Spleen (tissue), 11 donors: ENCODE measurements at regions not wholly inside any gene's neighbourhood (a gene's known extent, or its start where the extent isn't known, plus 50 kb on each side); places are given as distances from the start of the nearest gene placed in this dataset.

Experiments used
- DNase-seq: peaks from one replicate; pipeline ENCODE4 v3.0.0-alpha.2; 2020
- H3K27ac ChIP-seq, 8 donors: fragments of 200-600 bp; sonication (generic) in 7 of 8; 1 replicate in 4 of 8; 2 replicates in 4 of 8; pipeline versions ENCODE4 v1.5.0 to v1.8.0; 2016 to 2021; ENCODE audit warnings: inconsistent platforms in 4 of 8, mild to moderate bottlenecking in 4 of 8, moderate library complexity in 1 of 8
- H3K27me3 ChIP-seq, 7 donors: fragments of 200-600 bp; sonication (generic) in 6 of 7; replicated peaks in 1 of 7; 1 replicate in 4 of 7; 2 replicates in 3 of 7; pipeline versions ENCODE4 v1.5.0 to v1.8.0; 2016 to 2021; ENCODE audit warnings: inconsistent platforms in 3 of 7, mild to moderate bottlenecking in 1 of 7
- H3K36me3 ChIP-seq, 6 donors: fragments of 200-600 bp; sonication (generic) in 5 of 6; 1 replicate in 4 of 6; 2 replicates in 2 of 6; pipeline versions ENCODE4 v1.5.0 to v1.8.0; 2016 to 2021; ENCODE audit warnings: inconsistent platforms in 2 of 6
- H3K4me1 ChIP-seq, 6 donors: fragments of 200-600 bp; sonication (generic) in 5 of 6; 1 replicate in 3 of 6; 2 replicates in 3 of 6; pipeline versions ENCODE4 v1.5.0 to v1.8.0; 2016 to 2021; ENCODE audit warnings: inconsistent platforms in 3 of 6
- H3K4me3 ChIP-seq, 8 donors: fragments of 200-600 bp; sonication (generic) in 7 of 8; 1 replicate in 4 of 8; 2 replicates in 4 of 8; pipeline versions ENCODE4 v1.5.0 to v1.8.0; 2016 to 2021; ENCODE audit warnings: inconsistent platforms in 4 of 8, mild to moderate bottlenecking in 4 of 8, moderate library complexity in 2 of 8
- H3K9me3 ChIP-seq, 8 donors: fragments of 200-600 bp; sonication (generic) in 7 of 8; 1 replicate in 4 of 8; 2 replicates in 4 of 8; pipeline versions ENCODE4 v1.5.0 to v1.8.0; 2016 to 2021; ENCODE audit warnings: inconsistent platforms in 4 of 8
- POLR2A ChIP-seq, 3 donors: fragments of 450-650 bp; IDR thresholded peaks; one replicate each; pipeline ENCODE4 v1.5.1; 2017; ENCODE audit warnings: antibody characterized with exemption in 3 of 3, mild to moderate bottlenecking in 1 of 3
- POLR2AphosphoS5 ChIP-seq, 3 donors: sonication (generic); formaldehyde crosslinking; IDR thresholded peaks; one replicate each; pipeline ENCODE4 v1.5.1; 2017; ENCODE audit warnings: antibody characterized with exemption in 3 of 3
- WGBS, 5 donors: extraction: QIAGEN DNeasy Blood & Tissue Kit in 3 of 5; methylation state at CpG; one replicate each; pipeline versions ENCODE4 v1.1.5 to v1.1.7; 2013 to 2018; 5-methylcytosine and 5-hydroxymethylcytosine counted together
- intact Hi-C: fragments of 100-400 bp; cut with DNase I; formaldehyde crosslinking; loops from one replicate; pipeline ENCODE4 v1.15.0; 2023; ENCODE audit warnings: low total_unique reads
- TF ChIP-seq, protein P1 (sequence below), 11 experiments: fragments of 200-600 bp in 7 of 11; fragments of 450-650 bp in 4 of 11; sonication (generic) in 4 of 11; IDR thresholded peaks in 8 of 11; conservative IDR thresholded peaks in 3 of 11; 1 replicate in 7 of 11; 2 replicates in 4 of 11; pipeline versions ENCODE4 v1.4.0 to v1.8.0; 2016 to 2021; ENCODE audit warnings: antibody characterized with exemption in 11 of 11, inconsistent platforms in 4 of 11, mild to moderate bottlenecking in 1 of 11
- donor health status: healthy with polysubstance abuse.
- donor health status: DM: no; HTN: no; CAD: no; lungs with moderate emphysema.
- donor health status: DM: no; HTN: no; CAD: no.
- donor health status: Bipolar disorder and iron deficiency.
- donor health status: healthy.
- donor health status: DM: no; HTN: no; CAD: no.
- donor health status: DM: yes; HTN: yes; CAD: no.

DNA sequence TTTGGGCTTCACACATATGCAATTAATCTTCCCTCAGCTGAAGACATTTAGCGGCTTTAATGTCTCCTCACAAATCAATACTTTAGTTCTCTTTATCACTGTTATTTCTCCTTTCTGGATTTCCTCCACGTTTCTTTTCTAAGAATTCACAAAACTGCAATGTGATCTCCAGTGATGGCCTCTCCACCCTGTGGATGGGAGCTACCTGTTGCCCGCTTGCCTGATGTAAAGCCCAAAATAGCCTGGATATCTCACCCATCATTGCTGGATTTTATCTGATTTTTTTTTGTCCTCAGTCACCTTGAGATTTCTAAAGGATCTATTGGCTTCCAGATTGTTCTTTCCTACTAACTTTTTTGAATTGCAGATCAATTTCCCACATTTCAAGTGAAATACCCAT is 129.3 kb upstream of the FAM241A start:
- Histone ChIP-seq H3K36me3 (no peaks in the 10 kb centered on the region), H3K9me3 (no peaks in the 10 kb centered on the region), H3K27ac (no peak overlapping the region), H3K4me3 (no peak overlapping the region), H3K4me1 (no peaks in the 10 kb centered on the region), H3K27me3 (peaks cover 0 to 6% (median 0%) of the 10 kb centered on the region in 7 donors)
- TF ChIP-seq, protein P1, sequence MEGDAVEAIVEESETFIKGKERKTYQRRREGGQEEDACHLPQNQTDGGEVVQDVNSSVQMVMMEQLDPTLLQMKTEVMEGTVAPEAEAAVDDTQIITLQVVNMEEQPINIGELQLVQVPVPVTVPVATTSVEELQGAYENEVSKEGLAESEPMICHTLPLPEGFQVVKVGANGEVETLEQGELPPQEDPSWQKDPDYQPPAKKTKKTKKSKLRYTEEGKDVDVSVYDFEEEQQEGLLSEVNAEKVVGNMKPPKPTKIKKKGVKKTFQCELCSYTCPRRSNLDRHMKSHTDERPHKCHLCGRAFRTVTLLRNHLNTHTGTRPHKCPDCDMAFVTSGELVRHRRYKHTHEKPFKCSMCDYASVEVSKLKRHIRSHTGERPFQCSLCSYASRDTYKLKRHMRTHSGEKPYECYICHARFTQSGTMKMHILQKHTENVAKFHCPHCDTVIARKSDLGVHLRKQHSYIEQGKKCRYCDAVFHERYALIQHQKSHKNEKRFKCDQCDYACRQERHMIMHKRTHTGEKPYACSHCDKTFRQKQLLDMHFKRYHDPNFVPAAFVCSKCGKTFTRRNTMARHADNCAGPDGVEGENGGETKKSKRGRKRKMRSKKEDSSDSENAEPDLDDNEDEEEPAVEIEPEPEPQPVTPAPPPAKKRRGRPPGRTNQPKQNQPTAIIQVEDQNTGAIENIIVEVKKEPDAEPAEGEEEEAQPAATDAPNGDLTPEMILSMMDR (IDR thresholded peaks at IDR 0.05 in 8 of 11, conservative IDR thresholded peaks at IDR 0.05 in 3 of 11) = no peak
- no peak for TF ChIP-seq POLR2A (IDR thresholded peaks at IDR 0.05)
- no peak for TF ChIP-seq POLR2AphosphoS5 (IDR thresholded peaks at IDR 0.05)
- no peak for DNase-seq
- intact Hi-C loops = no loop called here
- WGBS, 5 donors = 78 to 89% (median 79%) methylated on average over 3 of the region's 3 CpGs

DNA sequence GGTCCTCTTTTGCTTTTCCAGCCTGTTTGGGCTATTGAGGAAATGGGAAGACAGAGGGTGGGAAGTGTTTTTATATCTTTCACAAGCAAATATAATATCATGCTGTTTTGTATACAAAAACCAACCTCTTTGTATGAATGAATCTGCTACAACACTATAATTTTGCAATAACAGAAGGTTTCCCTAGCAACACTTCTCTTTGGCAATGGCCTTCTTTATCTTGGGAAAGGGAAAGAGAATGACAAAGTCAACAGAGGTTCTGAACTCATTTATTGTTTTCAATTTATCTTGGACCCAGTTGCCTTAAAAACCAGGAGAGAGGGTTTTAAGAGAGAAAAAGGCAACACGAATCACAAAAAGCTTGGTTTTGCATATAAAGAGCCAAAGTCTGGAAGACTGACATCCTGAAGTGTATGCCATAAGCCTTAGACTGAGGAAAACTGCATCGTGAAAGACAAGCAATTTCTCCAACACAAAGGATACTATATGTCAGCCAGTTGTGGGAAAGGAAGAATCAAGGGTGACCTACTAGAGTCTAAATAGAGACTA is 121.8 kb upstream of the FAM241A start:
- no peak for TF ChIP-seq POLR2AphosphoS5 (IDR thresholded peaks at IDR 0.05)
- TF ChIP-seq, protein P1 (IDR thresholded peaks at IDR 0.05 in 8 of 11, conservative IDR thresholded peaks at IDR 0.05 in 3 of 11) = no peak
- TF ChIP-seq POLR2A (IDR thresholded peaks at IDR 0.05) = no peak
- Histone ChIP-seq H3K36me3 (no peaks in the 10 kb centered on the region), H3K4me3 (no peak overlapping the region), H3K27ac (no peak overlapping the region), H3K9me3 (no peaks in the 10 kb centered on the region), H3K27me3 (peaks cover 0 to 13% (median 0%) of the 10 kb centered on the region in 7 donors), H3K4me1 (no peaks in the 10 kb centered on the region)
- 61 to 74% (median 72%) methylated on average over 2 of the region's 2 CpGs for WGBS, 5 donors
- no peak for DNase-seq
- intact Hi-C loops = no loop called here

DNA sequence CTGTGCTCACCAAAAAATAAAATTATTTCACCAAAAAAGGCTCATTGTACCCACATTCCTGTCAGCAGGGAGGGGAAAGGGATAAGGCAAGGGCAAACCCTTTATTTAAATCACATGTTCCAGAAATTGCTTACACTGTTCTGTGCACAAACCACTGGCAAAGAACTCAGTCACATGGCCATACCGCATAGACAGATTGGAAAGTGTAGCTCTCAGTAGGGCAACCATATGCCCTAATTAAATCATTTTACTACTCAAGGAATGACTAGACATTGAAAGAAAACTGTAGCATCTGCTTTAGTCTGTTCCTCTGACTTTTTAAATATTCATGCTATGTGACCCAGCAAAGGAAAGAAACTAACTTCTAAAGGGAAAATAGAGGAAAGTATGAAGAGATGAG is 119.2 kb upstream of the FAM241A start:
- 80 to 95% (median 89%) methylated on average over 1 of the region's 1 CpG for WGBS, 5 donors
- no peaks in the 10 kb centered on the region for H3K36me3 ChIP-seq
- no peak overlapping the region for H3K4me3 ChIP-seq
- TF ChIP-seq POLR2AphosphoS5 (IDR thresholded peaks at IDR 0.05) (no peak), POLR2A (IDR thresholded peaks at IDR 0.05) (no peak)
- TF ChIP-seq, protein P1 (IDR thresholded peaks at IDR 0.05 in 8 of 11, conservative IDR thresholded peaks at IDR 0.05 in 3 of 11) = no peak
- DNase-seq = no peak
- peaks cover 0 to 29% (median 0%) of the 10 kb centered on the region in 7 donors for H3K27me3 ChIP-seq
- intact Hi-C loops = no loop called here
- no peaks in the 10 kb centered on the region for H3K9me3 ChIP-seq
- H3K4me1 ChIP-seq = no peaks in the 10 kb centered on the region
- no peak overlapping the region for H3K27ac ChIP-seq

DNA sequence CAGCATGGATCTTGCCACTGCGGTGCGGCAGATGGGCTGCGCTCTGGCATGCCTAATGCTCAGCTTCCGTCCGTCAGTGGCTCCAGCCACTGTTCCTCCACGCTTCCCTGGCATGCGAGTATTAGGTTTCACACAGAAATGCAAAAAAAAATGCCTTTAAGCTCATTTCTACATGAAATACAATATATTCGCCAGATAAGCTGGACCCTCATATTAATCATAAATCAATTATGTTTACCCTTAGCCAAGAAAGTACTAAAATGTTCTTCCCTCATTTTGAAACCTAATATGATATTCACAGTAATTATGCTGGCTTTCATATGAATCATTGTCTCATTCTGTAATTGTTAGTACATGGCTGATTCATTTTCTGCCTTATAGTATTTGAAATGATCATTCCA is 115.5 kb upstream of the FAM241A start:
- DNase-seq = no peak
- Histone ChIP-seq H3K9me3 (no peaks in the 10 kb centered on the region), H3K27ac (no peak overlapping the region), H3K4me1 (no peaks in the 10 kb centered on the region), H3K36me3 (no peaks in the 10 kb centered on the region), H3K27me3 (peaks cover 0 to 52% (median 8%) of the 10 kb centered on the region in 7 donors), H3K4me3 (no peak overlapping the region)
- intact Hi-C loops = no loop called here
- TF ChIP-seq POLR2AphosphoS5 (IDR thresholded peaks at IDR 0.05) (no peak), POLR2A (IDR thresholded peaks at IDR 0.05) (no peak)
- TF ChIP-seq, protein P1 (IDR thresholded peaks at IDR 0.05 in 8 of 11, conservative IDR thresholded peaks at IDR 0.05 in 3 of 11) = no peak
- WGBS, 5 donors = 79 to 89% (median 83%) methylated on average over 8 of the region's 8 CpGs
